ENCODE measurements at regions not wholly inside any gene's neighbourhood (a gene's known extent, or its start where the extent isn't known, plus 50 kb on each side); places are given as distances from the start of the nearest gene placed in this dataset.

- peak; percentile 71 for DNase-seq
Measured at GRCh38 chr5:72007336-72008111, 99.8 kb upstream of the MAP1B start.

GRCh38 chr5:72009280-72009679 lies 98.0 kb upstream of the MAP1B start:
- DNase-seq: peak; percentile 32

GRCh38 chr5:72010430-72010829 lies 96.8 kb upstream of the MAP1B start:
- no peak for DNase-seq

DNA sequence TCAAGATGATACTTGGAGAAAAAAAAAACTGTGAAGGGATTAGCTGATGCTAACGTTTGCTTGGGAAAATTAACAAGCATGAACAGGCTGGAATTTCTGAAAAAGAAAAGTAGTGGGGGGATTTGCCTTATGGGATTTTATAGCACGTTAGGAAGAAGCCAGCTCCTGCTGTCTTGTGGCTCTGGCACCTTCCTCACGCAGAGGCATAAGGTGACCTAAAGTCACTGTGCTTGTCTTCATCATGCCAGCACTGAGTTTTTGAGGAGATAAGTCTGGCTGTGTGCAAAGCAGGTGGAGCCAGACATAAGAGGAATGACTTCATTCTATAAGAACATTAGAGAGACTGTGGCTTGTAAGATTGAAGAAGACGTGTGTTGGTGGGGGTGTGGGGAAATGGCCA lies 94.4 kb upstream of the MAP1B start:
- DNase-seq: no peak

GRCh38 chr5:72013766-72014624 lies 93.3 kb upstream of the MAP1B start:
- DNase-seq: peak; percentile 76

- DNase-seq: peak; percentile 99
Measured at GRCh38 chr5:72015103-72015548, 92.1 kb upstream of the MAP1B start.

- DNase-seq: peak; percentile 52
Measured at GRCh38 chr5:72018143-72018803, 89.0 kb upstream of the MAP1B start.

GRCh38 chr5:72020161-72020983 lies 86.9 kb upstream of the MAP1B start:
- peak; percentile 90 for DNase-seq

DNA sequence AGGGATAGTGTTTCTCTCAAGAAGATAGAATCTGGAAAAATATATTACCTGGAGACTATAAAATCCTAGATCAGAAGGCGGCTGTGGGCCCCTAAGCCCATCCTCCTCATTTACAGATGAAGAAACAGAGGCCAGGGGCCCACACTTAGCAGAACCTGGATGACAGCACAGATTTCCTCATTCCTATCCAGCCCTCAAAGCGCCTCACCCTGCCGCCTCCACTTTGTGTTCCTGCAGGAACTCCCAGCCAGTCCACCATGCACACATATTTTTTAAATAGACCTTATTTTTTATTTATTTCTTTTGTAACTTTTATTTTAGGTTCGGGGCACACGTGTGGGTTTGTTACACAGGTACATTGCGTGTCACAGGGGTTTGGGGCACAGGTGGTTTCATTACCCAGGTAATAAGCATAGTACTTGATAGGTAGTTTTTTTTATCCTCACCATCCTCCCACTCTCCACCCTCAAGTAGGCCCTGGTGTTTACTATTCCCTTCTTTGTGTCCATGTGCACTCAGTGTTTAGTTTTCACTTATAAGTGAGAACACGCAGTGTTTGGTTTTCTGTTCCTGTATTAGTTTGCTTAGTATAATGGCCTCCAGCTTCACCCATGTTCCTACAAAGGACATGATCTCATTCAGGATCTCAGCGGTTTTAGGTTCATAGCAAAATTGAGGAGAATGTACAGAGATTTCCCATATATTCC lies 85.5 kb upstream of the MAP1B start:
- DNase-seq: peak; percentile 39

GRCh38 chr5:72028382-72028781 lies 78.9 kb upstream of the MAP1B start:
- no peak for DNase-seq

DNA sequence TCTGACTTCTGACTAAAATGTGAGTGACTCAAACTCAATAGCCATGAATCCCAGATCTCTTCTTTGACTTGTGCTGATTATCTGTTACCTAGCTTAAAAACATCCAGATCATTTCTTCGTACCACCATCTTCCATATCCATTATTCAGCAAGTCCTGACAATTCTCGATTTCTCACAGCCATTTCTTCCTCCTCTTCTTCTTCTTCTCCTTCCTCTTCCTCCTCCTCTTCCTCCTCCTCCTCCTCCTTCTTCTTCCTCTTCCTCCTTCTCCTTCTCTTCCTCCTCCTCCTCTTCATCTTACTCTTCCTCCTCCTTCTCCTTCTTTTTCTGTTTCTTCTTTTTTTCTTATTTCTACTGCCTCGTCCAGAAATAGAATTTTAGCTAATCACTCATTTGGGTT lies 77.0 kb upstream of the MAP1B start:
- no peak for DNase-seq

- DNase-seq: peak; percentile 89
Measured at GRCh38 chr5:72032788-72033187, 74.5 kb upstream of the MAP1B start.

DNA sequence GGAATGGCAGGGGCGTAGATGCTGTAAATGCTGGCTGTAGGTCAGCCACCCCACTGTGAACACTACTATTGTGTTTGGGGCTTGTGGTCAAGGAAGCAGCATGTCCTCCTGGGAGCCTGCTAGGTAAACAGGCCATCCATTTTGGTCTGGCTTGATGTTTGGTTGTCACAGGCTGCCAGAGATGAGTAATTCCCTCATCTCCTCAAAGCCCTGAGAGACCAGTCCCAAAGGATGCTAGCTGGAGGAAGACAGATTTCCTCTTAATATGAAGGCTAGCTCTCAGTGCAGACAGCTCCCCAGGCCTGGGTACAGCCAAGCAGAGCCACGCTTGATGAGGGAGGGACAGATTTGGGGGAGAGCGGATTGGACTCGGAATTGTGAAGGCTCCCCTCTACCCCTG lies 72.5 kb upstream of the MAP1B start:
- peak; percentile 90 for DNase-seq

DNA sequence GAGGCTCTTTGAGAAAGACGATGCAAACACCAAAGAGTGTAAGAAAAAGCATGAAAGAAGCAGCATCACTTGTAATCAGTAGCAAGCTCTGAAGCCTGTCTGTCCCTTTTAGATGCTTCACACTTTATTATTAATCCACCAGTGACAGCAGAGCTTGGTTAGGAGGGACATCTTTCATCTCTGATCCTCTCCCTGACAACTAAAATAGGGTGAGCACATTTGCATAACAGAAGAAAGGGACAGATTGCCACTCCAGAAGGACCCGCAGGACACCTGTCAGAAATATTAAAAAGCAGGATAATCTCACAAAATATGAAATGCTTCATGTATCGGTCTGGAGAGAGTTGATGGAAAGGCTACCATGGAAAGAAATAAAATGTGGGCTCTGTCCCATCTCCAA lies 71.4 kb upstream of the MAP1B start:
- DNase-seq: no peak

GRCh38 chr5:72036951-72037350 lies 70.3 kb upstream of the MAP1B start:
- no peak for DNase-seq

- DNase-seq: peak; percentile 27
Measured at GRCh38 chr5:72040513-72040912, 66.8 kb upstream of the MAP1B start.

- DNase-seq: no peak
Measured at GRCh38 chr5:72041654-72042053, 65.6 kb upstream of the MAP1B start.

DNA sequence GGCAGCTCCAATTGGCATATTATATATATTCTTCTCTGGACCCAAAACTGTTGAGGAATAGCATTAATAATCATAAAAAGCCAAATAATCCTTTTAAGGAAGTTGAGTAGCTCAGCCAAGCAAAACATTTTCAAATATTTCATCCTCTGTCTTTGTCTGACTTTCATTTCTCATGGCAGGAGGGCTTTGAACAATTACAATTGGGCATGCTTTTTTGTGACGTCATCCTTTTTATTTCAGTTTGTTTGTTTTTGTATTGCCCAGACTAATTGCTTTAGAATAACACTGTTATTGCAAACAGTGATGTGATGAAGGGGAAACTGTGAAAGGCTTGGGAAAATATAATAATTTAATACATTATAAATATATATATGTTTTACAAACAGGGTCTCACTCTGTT lies 65.2 kb upstream of the MAP1B start:
- DNase-seq: peak; percentile 67

- no peak for DNase-seq
Measured at GRCh38 chr5:72045692-72046091, 61.6 kb upstream of the MAP1B start.

- DNase-seq: no peak
Measured at GRCh38 chr5:72046106-72046505, 61.2 kb upstream of the MAP1B start.

DNA sequence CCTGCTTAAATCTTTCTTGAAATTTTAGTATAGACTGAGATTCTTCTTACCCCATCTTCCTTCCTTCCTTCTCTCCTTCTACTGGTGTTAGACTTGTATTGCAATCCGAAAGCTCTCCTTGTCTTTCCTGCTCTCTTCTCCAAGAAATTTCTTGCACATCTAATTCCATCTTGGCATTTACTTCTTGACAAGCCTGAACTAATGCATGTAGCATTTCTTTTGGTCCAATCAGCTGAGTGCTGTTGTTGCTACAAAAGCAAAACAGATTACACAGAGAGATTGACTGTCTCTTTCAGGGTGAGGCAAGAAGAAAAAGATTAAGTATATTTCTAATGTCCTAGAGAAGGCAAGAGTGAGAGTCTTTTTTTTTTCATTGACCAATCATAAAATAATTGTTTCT lies 51.6 kb upstream of the MAP1B start:
- no peak for DNase-seq
